ENCODE measurements at regions not wholly inside any gene's neighbourhood (a gene's known extent, or its start where the extent isn't known, plus 50 kb on each side); places are given as distances from the start of the nearest gene placed in this dataset.
"Not testable (repeated sequence)": the region's sequence is repeated elsewhere in the genome, so short reads cannot be mapped to it uniquely, and the experiment has no call there.

DNA sequence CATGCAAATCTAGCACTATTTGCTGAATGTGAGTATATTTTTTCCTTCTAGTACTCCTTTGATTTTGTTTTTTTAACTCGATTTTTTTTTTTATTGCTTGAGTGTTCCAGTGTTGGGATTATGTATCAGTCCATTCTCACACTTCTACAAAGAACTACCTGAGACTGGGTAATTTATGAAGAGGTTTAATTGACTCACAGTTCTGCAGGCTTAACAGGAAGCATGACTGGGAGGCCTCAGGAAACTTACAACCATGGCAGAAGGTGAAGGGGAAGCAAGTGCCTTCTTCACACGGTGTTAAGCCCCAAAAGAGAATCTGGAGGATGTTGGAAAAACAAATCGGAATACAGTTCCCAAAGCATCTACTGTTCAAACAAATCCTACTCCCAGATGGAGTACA lies 69.1 kb downstream of the ZNF518B start:
- H3K4me1 ChIP-seq (ENCODE audit: control insufficient read depth in 1 of 2, insufficient read depth in 2 of 2, low read length in 2 of 2); DNase-seq; H3K36me3 ChIP-seq (ENCODE audit: control insufficient read depth in 1 of 2, insufficient read depth in 2 of 2, low read length in 1 of 2); H3K4me3 ChIP-seq (ENCODE audit: low read length in 2 of 2); H3K9me3 ChIP-seq (ENCODE audit: control insufficient read depth, low read length); H3K27me3 ChIP-seq (ENCODE audit: control insufficient read depth in 1 of 2, insufficient read depth in 2 of 2, low read length in 1 of 2); ATAC-seq (ENCODE audit: low FRiP score); H3K27ac ChIP-seq (ENCODE audit: low read depth in 1 of 2, low read length in 2 of 2): not testable (repeated sequence)
- 51 to 62% methylated on average over 3 of the region's 3 CpGs for WGBS, 2 donors
- intact Hi-C loops (cut with DNase I) = loop anchor here in 1 of 2 donors (5.0 kb wide), 1 partner anchor 221 kb away; no protein-coding TSS in a partner anchor

DNA sequence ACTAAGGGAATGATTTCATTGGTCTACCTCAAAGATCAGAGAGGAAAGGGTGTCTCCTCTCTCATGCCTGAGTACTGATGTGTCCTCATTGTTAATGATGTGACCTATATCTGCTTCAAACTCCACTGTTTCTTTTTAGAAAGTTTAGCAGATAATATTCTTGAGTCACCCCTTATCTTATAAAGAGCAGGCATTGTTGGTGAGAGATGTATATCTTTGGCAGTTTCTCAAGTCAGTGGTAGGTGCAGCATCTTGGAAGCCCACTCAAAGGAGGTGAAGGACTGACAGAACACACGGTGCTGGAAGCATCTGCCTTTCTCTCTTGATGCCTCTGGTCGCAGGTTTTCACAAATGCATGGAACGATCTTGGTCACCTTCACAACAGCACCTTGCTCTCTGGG lies 71.2 kb downstream of the ZNF518B start:
- H3K9me3 ChIP-seq (ENCODE audit: control insufficient read depth, low read length) = no peaks in the 10 kb centered on the region
- H3K4me3 ChIP-seq (ENCODE audit: low read length in 2 of 2) = no peak overlapping the region
- no peak for DNase-seq
- no peaks in the 10 kb centered on the region for H3K27me3 ChIP-seq (ENCODE audit: control insufficient read depth in 1 of 2, insufficient read depth in 2 of 2, low read length in 1 of 2)
- no peaks in the 10 kb centered on the region for H3K4me1 ChIP-seq (ENCODE audit: control insufficient read depth in 1 of 2, insufficient read depth in 2 of 2, low read length in 2 of 2)
- intact Hi-C loops (cut with DNase I) = loop anchor here in 1 of 2 donors (5.0 kb wide), 1 partner anchor 219 kb away; no protein-coding TSS in a partner anchor
- no peak for ATAC-seq (ENCODE audit: low FRiP score)
- no peaks in the 10 kb centered on the region for H3K36me3 ChIP-seq (ENCODE audit: control insufficient read depth in 1 of 2, insufficient read depth in 2 of 2, low read length in 1 of 2)
- WGBS, 2 donors = 85 to 86% methylated on average over 3 of the region's 3 CpGs
- H3K27ac ChIP-seq (ENCODE audit: low read depth in 1 of 2, low read length in 2 of 2) = no peak overlapping the region

GRCh38 chr4:10384974-10385373 lies 72.3 kb downstream of the ZNF518B start:
- no peak overlapping the region for H3K4me3 ChIP-seq (ENCODE audit: low read length in 2 of 2)
- intact Hi-C loops (cut with DNase I) = loop anchor here in 1 of 2 donors (5.0 kb wide), 1 partner anchor 218 kb away; no protein-coding TSS in a partner anchor
- WGBS, 2 donors = 69 to 77% methylated on average over 1 of the region's 1 CpG
- no peaks in the 10 kb centered on the region for H3K27me3 ChIP-seq (ENCODE audit: control insufficient read depth in 1 of 2, insufficient read depth in 2 of 2, low read length in 1 of 2)
- no peaks in the 10 kb centered on the region for H3K36me3 ChIP-seq (ENCODE audit: control insufficient read depth in 1 of 2, insufficient read depth in 2 of 2, low read length in 1 of 2)
- no peaks in the 10 kb centered on the region for H3K9me3 ChIP-seq (ENCODE audit: control insufficient read depth, low read length)
- H3K4me1 ChIP-seq (ENCODE audit: control insufficient read depth in 1 of 2, insufficient read depth in 2 of 2, low read length in 2 of 2) = no peaks in the 10 kb centered on the region
- DNase-seq = no peak
- no peak for ATAC-seq (ENCODE audit: low FRiP score)
- H3K27ac ChIP-seq (ENCODE audit: low read depth in 1 of 2, low read length in 2 of 2) = no peak overlapping the region

DNA sequence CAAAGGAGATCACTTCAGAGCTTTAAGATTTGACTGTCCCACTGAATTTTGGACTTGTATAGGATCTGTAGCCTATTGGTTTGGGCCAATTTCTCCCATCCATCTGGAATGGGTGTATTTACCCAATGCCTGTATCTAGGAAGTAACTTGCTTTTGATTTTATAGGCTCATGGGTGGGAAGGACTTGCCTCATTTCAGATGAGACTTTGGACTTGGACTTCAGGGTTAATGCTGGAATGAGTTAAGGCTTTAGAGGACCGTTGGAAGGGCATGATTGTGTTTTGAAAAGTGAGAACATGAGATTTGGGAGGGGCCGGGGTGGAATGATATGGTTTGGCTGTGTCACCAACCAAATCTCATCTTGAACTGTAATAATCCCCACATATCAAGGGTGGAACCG lies 73.8 kb downstream of the ZNF518B start:
- H3K36me3 ChIP-seq (ENCODE audit: control insufficient read depth in 1 of 2, insufficient read depth in 2 of 2, low read length in 1 of 2) = no peaks in the 10 kb centered on the region
- WGBS, 2 donors = 55 to 58% methylated on average over 3 of the region's 3 CpGs
- no peaks in the 10 kb centered on the region for H3K4me1 ChIP-seq (ENCODE audit: control insufficient read depth in 1 of 2, insufficient read depth in 2 of 2, low read length in 2 of 2)
- no peak for DNase-seq
- intact Hi-C loops (cut with DNase I) = no loop called here
- H3K27me3 ChIP-seq (ENCODE audit: control insufficient read depth in 1 of 2, insufficient read depth in 2 of 2, low read length in 1 of 2) = no peaks in the 10 kb centered on the region
- H3K9me3 ChIP-seq (ENCODE audit: control insufficient read depth, low read length) = no peaks in the 10 kb centered on the region
- ATAC-seq (ENCODE audit: low FRiP score) = no peak
- H3K4me3 ChIP-seq (ENCODE audit: low read length in 2 of 2) = no peak overlapping the region
- H3K27ac ChIP-seq (ENCODE audit: low read depth in 1 of 2, low read length in 2 of 2) = no peak overlapping the region

DNA sequence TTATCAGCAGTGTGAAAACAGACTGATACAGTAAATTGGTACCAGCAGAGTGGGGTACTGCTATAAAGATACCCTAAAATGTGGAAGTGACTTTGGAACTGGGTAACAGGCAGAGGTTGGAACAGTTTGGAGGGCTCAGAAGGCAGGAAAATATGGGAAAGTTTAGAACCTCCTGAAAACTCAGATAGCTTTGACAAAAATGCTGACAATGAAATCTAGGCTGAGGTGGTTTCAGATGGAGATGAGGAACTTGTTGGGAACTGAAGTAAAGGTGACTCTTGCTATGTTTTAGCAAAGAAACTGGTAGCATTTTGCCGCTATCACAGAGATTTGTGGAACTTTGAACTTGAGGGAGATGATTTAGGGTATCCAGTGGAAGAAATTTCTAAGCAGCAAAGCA lies 75.1 kb downstream of the ZNF518B start:
- H3K9me3 ChIP-seq (ENCODE audit: control insufficient read depth, low read length); DNase-seq; H3K36me3 ChIP-seq (ENCODE audit: control insufficient read depth in 1 of 2, insufficient read depth in 2 of 2, low read length in 1 of 2); H3K27ac ChIP-seq (ENCODE audit: low read depth in 1 of 2, low read length in 2 of 2); ATAC-seq (ENCODE audit: low FRiP score); H3K4me1 ChIP-seq (ENCODE audit: control insufficient read depth in 1 of 2, insufficient read depth in 2 of 2, low read length in 2 of 2); intact Hi-C loops (cut with DNase I); H3K4me3 ChIP-seq (ENCODE audit: low read length in 2 of 2); H3K27me3 ChIP-seq (ENCODE audit: control insufficient read depth in 1 of 2, insufficient read depth in 2 of 2, low read length in 1 of 2): not testable (repeated sequence)
- WGBS, 2 donors = 88 to 94% methylated on average over 1 of the region's 1 CpG

DNA sequence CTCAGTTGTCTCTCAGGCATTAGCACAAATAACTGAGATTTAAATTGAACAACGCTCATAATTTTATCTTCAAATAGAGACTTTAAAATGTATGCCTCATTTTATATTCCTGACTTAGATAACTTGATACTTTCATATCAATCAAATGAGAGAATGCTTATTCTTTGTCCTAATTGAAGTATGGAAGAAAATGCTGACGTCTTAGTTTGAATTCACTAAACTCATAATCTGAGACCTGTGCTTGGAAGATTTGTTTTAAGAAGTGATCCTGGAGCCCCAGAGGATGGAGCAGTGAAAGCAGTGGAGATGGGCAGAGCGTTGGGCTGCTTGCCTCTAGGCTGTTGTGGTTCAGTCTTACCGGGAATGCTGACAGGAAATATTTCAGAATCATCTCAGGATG lies 76.1 kb downstream of the ZNF518B start:
- H3K9me3 ChIP-seq (ENCODE audit: control insufficient read depth, low read length) = no peaks in the 10 kb centered on the region
- intact Hi-C loops (cut with DNase I) = no loop called here
- no peaks in the 10 kb centered on the region for H3K4me1 ChIP-seq (ENCODE audit: control insufficient read depth in 1 of 2, insufficient read depth in 2 of 2, low read length in 2 of 2)
- ATAC-seq (ENCODE audit: low FRiP score) (no peak), DNase-seq (no peak)
- no peak overlapping the region for H3K4me3 ChIP-seq (ENCODE audit: low read length in 2 of 2)
- 70% methylated on average over 4 of the region's 4 CpGs for WGBS, 2 donors
- H3K27ac ChIP-seq (ENCODE audit: low read depth in 1 of 2, low read length in 2 of 2) = no peak overlapping the region
- H3K27me3 ChIP-seq (ENCODE audit: control insufficient read depth in 1 of 2, insufficient read depth in 2 of 2, low read length in 1 of 2) = no peaks in the 10 kb centered on the region
- H3K36me3 ChIP-seq (ENCODE audit: control insufficient read depth in 1 of 2, insufficient read depth in 2 of 2, low read length in 1 of 2) = no peaks in the 10 kb centered on the region

DNA sequence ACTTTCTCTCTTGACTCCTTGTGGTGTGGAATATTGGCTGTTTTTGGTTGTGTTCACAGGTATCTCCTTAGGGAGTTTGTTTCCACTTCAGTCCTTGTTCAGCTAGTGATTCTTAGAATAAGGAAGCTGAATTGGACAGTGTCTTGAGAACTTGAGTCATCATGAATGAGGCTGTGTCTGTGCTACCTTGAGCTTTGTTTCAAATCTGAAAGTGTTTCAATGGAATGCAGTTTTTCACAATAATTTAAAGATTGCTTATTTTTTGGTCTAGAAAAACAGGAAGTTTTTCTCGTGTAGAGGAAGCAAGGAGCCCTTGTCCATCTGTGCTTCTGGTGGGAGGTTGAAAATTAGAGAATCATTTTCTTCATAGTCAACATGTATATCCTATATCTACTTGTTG lies 76.5 kb downstream of the ZNF518B start:
- DNase-seq (no peak), ATAC-seq (ENCODE audit: low FRiP score) (no peak)
- no peak overlapping the region for H3K4me3 ChIP-seq (ENCODE audit: low read length in 2 of 2)
- H3K4me1 ChIP-seq (ENCODE audit: control insufficient read depth in 1 of 2, insufficient read depth in 2 of 2, low read length in 2 of 2) = no peaks in the 10 kb centered on the region
- intact Hi-C loops (cut with DNase I) = no loop called here
- WGBS, 2 donors = 0% methylated on average over 1 of the region's 1 CpG
- H3K36me3 ChIP-seq (ENCODE audit: control insufficient read depth in 1 of 2, insufficient read depth in 2 of 2, low read length in 1 of 2) = no peaks in the 10 kb centered on the region
- H3K27me3 ChIP-seq (ENCODE audit: control insufficient read depth in 1 of 2, insufficient read depth in 2 of 2, low read length in 1 of 2) = no peaks in the 10 kb centered on the region
- no peaks in the 10 kb centered on the region for H3K9me3 ChIP-seq (ENCODE audit: control insufficient read depth, low read length)
- H3K27ac ChIP-seq (ENCODE audit: low read depth in 1 of 2, low read length in 2 of 2) = no peak overlapping the region

DNA sequence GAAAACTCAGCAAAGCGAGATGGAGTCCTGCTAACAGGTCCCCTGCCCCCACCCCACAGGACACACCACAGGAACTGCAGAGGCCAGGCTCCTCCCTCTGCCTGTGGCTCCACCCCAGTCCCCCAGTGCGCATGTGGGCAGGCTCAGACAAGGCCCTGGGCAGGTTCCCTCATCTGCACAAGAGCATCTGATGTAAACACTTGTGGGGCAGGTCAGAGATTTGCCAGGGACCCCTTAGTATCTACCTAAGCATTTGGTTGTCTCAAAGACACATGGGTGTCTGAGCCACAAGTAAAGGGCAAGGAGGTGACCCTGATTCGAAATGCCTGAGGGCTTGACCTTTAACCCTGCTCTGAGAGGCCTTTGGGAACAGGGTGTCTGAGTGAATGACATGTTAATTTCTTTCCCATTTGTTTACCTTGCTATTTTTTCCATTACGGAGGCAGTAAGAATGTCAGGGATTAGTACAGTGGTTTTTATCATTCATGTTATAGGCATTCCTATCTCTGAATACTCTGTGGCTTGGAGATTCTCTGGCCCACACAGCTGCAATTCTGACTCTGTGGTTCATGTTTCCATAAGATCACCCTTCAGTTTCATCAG lies 85.3 kb downstream of the ZNF518B start:
- 37 to 47% methylated on average over 4 of the region's 4 CpGs for WGBS, 2 donors
- Histone ChIP-seq H3K27ac (ENCODE audit: low read depth in 1 of 2, low read length in 2 of 2) (no peak overlapping the region), H3K9me3 (ENCODE audit: control insufficient read depth, low read length) (peaks cover 1% of the 10 kb centered on the region), H3K27me3 (ENCODE audit: control insufficient read depth in 1 of 2, insufficient read depth in 2 of 2, low read length in 1 of 2) (no peaks in the 10 kb centered on the region), H3K36me3 (ENCODE audit: control insufficient read depth in 1 of 2, insufficient read depth in 2 of 2, low read length in 1 of 2) (no peaks in the 10 kb centered on the region), H3K4me1 (ENCODE audit: control insufficient read depth in 1 of 2, insufficient read depth in 2 of 2, low read length in 2 of 2) (no peaks in the 10 kb centered on the region), H3K4me3 (ENCODE audit: low read length in 2 of 2) (no peak overlapping the region)
- DNase-seq (no peak), ATAC-seq (ENCODE audit: low FRiP score) (no peak)
- intact Hi-C loops (cut with DNase I) = no loop called here

- Histone ChIP-seq H3K9me3 (ENCODE audit: control insufficient read depth, low read length) (peaks cover 1% of the 10 kb centered on the region), H3K27me3 (ENCODE audit: control insufficient read depth in 1 of 2, insufficient read depth in 2 of 2, low read length in 1 of 2) (no peaks in the 10 kb centered on the region), H3K36me3 (ENCODE audit: control insufficient read depth in 1 of 2, insufficient read depth in 2 of 2, low read length in 1 of 2) (no peaks in the 10 kb centered on the region), H3K4me3 (ENCODE audit: low read length in 2 of 2) (no peak overlapping the region), H3K4me1 (ENCODE audit: control insufficient read depth in 1 of 2, insufficient read depth in 2 of 2, low read length in 2 of 2) (no peaks in the 10 kb centered on the region), H3K27ac (ENCODE audit: low read depth in 1 of 2, low read length in 2 of 2) (no peak overlapping the region)
- ATAC-seq (ENCODE audit: low FRiP score) = no peak
- DNase-seq = no peak
- intact Hi-C loops (cut with DNase I) = no loop called here
- WGBS, 2 donors = 73% methylated on average over 5 of the region's 5 CpGs
Observed at GRCh38 chr4:10371121-10371520, 86.1 kb downstream of the ZNF518B start.
